Thyroid gland (tissue), 4 donors: ENCODE measurements at regions not wholly inside any gene's neighbourhood (a gene's known extent, or its start where the extent isn't known, plus 50 kb on each side); places are given as distances from the start of the nearest gene placed in this dataset.

Experiments
- POLR2A ChIP-seq, 2 donors: fragments of 450-650 bp; IDR thresholded peaks; one replicate each; pipeline ENCODE4 v1.6.1; 2017; ENCODE audit warnings: antibody characterized with exemption in 2 of 2, mild to moderate bottlenecking in 2 of 2, moderate library complexity in 1 of 2
- TF ChIP-seq, protein P1 (sequence below), 6 experiments: fragments of 200-600 bp in 3 of 6; fragments of 450-650 bp in 3 of 6; sonication (generic) in 3 of 6; IDR thresholded peaks; one replicate each; pipeline ENCODE4 v1.5.1; 2016 to 2019; ENCODE audit warnings: antibody characterized with exemption in 6 of 6, mild to moderate bottlenecking in 2 of 6, inconsistent platforms in 1 of 6, moderate library complexity in 1 of 6

DNA sequence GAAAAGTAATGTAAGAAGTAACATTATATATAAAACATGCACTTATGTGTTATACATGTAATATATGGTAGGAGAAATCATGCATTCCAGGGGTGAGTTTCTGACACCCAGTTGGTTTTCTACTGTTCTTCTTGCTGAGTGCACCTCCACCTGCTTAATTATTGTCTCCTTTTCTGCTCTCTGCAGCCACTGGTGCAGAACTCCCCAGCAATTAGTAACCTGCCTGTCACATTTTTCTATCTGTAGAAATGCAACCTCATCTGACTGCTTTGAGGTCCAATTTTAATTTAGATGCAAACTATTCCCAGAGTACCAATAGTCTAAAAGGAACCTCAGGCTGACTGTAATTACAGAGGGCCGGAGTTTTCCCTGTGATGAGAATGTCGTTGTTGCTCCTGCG lies 842.1 kb downstream of the AACS start:
- TF ChIP-seq, protein P1, sequence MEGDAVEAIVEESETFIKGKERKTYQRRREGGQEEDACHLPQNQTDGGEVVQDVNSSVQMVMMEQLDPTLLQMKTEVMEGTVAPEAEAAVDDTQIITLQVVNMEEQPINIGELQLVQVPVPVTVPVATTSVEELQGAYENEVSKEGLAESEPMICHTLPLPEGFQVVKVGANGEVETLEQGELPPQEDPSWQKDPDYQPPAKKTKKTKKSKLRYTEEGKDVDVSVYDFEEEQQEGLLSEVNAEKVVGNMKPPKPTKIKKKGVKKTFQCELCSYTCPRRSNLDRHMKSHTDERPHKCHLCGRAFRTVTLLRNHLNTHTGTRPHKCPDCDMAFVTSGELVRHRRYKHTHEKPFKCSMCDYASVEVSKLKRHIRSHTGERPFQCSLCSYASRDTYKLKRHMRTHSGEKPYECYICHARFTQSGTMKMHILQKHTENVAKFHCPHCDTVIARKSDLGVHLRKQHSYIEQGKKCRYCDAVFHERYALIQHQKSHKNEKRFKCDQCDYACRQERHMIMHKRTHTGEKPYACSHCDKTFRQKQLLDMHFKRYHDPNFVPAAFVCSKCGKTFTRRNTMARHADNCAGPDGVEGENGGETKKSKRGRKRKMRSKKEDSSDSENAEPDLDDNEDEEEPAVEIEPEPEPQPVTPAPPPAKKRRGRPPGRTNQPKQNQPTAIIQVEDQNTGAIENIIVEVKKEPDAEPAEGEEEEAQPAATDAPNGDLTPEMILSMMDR (IDR thresholded peaks at IDR 0.05) = no peak
- no peak for TF ChIP-seq POLR2A (IDR thresholded peaks at IDR 0.05)
